Activated CD4-positive, alpha-beta T cell treated with anti-CD3 and anti-CD28 coated beads, Interleukin-2, amount 50 U/mL, for 16 hours (primary cell): ENCODE measurements at regions not wholly inside any gene's neighbourhood (a gene's known extent, or its start where the extent isn't known, plus 50 kb on each side); places are given as distances from the start of the nearest gene placed in this dataset.
"Not testable (repeated sequence)": the region's sequence is repeated elsewhere in the genome, so short reads cannot be mapped to it uniquely, and the experiment has no call there.

Source experiments
- DNase-seq: peaks from one replicate; pipeline ENCODE4 v3.0.0-alpha.2; 2020

DNA sequence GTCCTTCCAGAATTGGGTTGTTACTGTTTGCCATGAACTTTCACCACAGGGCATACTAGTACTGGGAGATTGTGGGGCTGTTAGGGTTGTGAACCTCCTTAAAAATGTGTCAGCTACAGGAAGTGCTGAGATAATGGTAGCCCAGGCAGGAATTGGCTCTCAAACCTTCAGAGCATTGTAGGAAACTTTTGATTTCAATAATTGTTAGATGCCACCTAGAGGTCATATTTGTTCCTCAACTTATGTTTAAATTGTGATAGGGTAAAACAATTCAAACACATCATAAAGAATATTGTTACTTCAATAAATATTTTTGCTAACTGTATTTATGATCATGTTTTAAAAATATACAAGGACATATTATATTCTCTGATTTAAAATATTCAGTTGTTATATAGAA lies 594.6 kb downstream of the ADCYAP1 start:
- DNase-seq, result no peak

DNA sequence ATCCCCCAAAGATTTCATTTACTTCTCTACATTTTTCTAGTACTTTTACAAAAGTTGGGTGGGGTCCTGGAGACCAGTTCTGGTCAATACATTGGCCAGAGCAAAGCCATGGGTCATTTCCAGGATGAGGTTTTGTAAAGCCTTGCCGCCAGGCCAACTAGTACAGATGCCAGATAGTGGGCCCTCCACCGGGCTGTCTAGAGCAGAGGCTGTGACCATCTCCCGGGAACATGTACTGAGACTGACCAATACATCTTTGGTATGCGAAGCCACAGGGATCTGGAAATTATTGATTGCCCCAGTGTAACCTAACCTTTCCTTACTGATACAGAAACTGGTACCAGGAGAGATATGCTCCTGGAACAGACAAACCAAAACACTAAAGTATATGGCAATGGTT lies 599.2 kb downstream of the ADCYAP1 start:
- DNase-seq, result no peak

DNA sequence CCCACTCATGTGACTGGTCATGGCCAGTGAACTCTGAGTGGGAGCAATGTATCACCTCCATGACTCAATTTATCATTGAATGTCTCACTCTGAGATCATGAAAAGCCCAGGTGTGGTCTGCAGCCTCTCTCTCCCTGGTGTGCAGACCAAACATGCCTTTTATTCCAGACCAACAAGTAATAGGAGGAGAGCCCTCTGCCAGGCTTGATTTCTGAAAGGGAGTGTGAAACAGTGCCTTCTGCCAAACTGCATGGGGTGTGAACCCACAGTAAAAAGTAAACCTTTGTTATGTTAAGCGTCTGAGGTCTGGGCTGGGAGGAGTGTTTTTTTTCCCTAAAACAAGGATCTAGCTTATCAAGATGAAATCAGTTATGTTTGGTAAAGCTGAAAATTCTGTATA lies 601.2 kb downstream of the ADCYAP1 start:
- no peak for DNase-seq

DNA sequence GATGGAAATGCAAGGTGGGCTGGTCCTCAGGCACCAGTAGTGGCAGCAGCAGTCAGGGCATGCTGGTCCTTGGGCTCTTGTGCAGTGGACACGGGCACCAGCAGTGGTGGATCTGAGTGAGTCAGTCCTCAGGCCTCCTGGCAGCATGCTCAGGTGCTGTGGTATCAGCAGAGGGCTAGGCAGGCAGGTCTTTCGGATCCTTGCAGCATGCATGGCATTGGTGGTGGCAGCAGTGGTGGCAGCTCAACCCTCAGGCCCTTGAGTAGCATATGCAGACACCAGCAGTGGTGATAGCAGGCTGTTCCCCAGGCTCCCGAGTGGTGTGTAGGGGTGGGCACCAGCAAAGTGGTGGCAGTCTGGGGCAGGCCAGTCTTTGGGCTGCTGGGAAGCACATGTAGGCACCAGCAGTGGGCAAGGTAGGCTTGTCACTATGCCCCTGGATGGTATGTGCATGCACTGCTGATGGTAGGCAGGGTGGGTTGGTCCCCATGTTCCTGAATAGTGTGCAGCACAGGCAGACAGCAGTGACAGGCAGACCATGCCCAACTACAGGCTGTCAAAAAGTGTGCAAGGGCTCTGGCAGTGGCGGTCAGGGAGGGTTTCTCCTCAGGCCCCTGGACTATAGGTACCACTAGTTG lies 606.0 kb downstream of the ADCYAP1 start:
- DNase-seq, result no peak

DNA sequence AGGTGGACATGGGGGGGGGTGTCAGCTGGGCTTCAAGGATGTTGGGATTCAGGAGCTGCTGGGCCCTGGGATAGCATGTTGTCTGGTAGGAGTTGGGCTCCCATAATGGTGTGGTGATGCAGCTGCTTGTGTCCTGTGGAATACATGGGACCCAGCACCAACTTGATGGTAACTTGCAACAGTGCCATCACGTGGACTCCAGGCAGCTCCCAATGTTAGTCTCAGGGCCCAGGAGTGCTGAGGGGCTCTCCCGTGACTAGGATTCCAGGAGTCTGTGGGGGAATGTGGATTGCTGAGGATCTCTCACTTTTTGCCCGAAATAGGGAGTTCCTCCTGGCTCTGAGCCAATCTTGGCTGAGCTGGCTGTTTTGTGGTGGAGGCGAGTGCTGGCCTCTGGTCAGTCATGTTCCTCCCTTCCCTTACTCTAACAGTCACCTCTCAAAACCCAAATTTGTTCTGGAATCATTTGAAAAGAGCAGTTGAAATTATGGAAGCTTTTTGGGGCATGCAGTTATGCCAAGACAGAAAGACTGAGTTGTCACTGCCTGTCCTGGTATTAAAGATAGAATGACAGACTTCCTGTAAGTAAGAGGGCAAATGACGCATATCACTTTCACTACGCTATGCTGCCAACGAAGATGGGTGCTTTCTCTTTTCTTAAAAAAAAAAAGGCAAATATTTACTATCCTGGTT lies 607.1 kb downstream of the ADCYAP1 start:
- no peak for DNase-seq

DNA sequence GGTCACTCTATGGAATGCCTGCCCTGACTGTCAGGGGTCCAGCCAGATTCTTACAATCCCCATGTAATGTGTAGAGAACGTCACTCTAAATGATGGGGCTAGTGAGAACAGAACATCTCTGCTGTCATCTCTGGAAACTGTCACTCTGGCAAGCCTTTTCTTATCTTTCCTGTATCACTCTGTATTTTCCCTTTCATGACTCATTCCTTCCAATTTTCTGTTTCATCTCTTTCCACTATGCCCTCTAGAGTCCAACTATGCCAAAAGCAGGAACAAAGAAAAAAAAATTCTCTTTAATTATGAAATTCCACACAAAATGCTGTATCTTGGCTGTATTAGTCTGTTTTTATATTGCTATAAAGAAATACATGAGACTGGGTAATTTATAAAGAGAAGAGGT lies 608.8 kb downstream of the ADCYAP1 start:
- peak; percentile 26 for DNase-seq

DNA sequence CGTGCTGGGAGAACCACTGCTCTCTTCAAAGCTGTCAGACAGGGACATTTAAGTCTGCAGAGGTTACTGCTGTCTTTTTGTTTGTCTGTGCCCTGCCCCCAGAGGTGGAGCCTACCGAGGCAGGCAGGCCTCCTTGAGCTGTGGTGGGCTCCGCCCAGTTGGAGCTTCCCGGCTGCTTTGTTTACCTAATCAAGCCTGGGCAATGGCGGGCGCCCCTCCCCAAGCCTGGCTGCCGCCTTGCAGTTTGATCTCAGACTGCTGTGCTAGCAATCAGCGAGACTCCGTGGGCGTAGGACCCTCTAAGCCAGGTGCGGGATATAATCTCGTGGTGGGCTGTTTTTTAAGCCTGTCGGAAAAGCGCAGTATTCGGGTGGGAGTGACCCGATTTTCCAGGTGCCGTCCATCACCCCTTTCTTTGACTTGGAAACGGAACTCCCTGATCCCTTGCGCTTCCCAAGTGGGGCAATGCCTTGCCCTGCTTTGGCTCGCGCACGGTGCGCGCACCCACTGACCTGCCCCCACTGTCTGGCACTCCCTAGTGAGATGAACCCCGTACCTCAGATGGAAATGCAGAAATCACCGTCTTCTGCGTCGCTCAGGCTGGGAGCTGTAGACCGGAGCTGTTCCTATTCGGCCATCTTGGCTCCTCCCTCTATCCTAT lies 617.0 kb downstream of the ADCYAP1 start:
- not testable (repeated sequence) for DNase-seq

DNA sequence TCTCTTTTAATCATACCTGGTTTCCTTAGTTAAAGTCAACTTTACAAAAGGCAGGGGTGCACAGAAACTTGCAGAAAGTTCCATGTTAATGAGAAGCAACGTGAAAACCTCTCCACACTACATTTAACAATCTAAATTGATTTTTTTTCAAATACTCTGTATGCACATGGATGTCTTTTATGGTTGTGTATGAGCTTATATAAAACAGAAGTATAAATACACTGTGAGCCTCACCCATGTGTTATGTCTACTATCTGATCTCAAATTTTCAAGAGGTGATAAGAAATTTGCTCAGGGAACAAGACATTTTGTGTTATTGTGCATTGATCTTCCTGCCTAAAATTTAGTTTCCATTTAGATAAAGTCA lies 617.6 kb downstream of the ADCYAP1 start:
- DNase-seq, result no peak

DNA sequence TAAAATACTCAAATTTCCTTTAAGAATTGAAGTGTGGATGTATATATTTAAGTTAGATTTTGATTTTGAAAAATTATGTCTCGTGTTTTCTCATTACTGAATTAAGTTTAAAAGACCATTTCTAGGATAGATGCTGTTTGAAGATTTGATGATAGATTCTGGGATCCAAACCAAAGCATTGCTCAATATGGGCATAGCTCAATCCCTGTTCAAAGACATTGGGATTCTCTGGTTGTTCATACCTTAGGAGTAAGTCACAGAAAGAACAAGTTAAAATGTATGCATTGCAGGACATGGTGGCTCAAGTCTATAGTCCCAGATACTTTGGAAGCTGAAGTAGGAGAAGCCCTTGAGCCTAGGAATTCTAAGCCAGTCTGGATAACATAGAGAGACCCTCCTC lies 622.3 kb downstream of the ADCYAP1 start:
- DNase-seq, result no peak

DNA sequence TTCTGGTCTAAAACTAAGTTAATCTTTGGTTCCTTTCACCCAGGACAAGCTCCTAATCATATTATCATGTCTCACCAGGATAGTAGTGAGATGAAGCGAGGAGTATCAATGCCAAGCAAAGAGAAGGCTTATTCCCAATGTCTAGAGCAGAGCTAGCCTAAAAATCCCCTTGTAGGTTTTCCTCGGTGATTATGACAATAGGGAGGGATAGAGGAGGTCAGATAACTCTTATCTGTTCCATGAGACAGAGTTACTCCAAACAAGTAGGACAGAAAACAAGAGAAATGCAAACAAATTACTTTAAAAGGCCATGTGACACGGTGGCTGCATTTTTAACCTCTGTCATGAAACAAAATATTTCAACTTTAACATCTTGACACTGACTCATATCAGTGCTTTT lies 623.1 kb downstream of the ADCYAP1 start:
- DNase-seq, result no peak

DNA sequence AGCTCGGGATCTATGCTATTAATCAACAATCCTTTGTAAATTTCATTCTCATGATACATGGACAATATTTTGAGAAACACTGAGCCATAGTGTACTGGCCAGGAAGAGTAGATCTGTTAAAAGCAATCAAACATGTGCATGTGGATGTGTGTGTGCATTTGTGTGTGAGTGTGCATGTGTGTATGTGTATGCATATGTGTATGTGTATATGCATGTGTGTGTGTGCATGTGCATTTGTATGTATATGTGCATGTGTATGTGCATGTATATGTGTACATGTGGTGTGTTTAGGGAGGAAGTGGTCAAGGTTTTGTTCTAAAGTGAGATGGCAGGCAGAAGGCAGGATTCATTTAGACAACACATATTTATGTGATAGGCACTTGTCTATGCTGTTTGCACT lies 623.8 kb downstream of the ADCYAP1 start:
- no peak for DNase-seq

DNA sequence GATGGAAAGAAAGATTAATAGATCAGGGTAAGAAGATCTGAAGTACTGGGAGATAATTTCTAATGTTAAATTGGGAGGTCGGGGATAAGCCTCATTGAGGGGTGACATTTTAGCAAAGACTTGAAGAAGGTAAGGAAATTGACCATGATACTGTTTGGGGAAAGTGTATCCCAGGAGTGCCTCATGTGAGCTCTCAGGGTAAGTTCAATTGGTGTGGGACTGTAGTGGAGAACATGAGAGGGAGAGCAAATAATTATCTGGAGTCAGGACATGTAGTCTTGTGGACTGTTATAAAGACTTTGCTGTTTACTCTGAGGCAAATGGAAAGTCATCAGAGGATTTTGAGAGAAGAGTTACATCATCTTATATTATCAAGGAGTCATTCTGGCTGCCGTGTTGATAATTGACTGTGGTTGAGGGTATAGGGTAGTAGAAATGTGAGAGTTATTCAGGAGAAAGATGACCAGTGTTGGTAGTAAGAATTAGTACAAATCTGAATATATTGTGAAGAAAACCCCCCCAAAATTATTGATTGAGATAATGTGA lies 624.4 kb downstream of the ADCYAP1 start:
- DNase-seq, result no peak

DNA sequence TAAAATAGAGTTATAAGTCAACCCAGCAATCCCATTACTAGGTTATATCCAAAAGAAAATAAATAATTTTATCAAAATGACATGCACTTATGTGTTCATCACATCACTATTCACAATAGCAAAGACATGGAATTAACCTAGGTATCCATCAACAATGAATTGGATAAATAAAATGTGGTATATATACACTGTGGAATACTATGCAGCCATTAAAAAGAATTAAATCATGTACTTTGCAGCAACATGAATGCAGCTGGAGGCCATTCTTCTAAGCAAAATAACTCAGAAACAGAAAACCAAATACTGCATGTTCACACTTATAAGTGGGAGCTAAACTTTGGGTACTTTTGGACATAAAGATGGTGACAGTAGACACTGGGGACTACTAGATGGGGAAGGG lies 626.0 kb downstream of the ADCYAP1 start:
- DNase-seq, result no peak

DNA sequence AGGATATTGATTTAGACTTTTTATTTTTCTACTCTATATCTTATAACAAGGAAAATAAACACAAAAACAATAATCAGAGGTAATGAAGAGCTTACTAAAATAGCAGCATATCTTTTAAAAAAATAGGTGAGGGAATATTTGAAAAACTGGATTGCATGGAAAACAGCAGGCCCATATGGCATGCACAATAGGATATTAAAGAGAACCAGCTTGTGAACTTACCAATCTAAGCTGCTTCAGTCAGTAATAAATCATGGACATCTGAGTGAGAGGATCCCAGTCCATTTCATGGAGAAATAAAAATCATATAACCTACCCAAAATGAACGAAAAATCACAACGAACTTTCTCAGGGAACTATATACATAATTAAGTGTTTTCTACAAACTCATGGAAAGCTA lies 634.6 kb downstream of the ADCYAP1 start:
- no peak for DNase-seq

DNA sequence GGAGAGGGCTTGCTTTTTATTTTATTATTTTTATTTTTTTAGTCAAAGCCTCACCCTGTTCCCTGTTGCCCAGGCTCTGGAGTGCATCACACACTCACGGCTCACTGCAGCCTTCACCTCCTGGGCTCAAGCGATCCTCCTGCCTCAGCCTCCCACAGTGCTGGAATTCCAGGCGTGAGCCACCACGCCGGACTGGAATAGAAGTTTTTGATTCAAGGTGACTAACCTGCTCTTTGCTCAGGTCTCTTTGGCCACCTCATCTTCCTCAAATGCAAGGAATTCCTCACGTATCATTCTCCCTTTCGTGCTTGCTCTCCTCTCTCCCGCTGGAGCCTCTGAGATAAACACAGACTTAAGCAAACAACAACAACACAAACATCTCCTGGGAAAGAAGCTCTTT lies 636.8 kb downstream of the ADCYAP1 start:
- DNase-seq, result no peak

DNA sequence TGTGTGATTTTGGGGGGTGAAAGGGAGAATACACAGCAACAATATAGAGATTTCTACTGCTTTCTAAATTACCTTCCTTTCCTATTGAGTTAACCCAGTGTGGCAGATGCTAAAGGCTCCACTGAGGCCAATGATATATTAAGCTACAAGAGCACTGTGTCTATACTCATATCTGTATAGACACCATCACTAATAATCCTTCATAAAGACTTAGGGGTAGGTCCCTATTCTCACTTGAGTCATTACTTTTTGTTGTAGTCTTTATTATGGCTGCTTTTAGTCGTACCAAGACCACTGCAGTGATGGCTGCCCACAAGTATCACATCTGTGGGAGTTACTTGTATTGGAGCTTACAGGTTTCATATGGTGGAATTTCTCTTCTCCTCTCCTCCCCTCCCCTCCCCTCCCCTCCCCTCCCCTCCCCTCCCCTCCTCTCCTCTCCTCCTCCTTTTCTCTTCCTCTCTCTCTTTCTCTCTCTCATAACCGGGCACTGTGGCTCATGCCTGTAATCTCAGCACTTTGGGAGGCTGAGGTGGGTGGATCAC lies 637.6 kb downstream of the ADCYAP1 start:
- no peak for DNase-seq

DNA sequence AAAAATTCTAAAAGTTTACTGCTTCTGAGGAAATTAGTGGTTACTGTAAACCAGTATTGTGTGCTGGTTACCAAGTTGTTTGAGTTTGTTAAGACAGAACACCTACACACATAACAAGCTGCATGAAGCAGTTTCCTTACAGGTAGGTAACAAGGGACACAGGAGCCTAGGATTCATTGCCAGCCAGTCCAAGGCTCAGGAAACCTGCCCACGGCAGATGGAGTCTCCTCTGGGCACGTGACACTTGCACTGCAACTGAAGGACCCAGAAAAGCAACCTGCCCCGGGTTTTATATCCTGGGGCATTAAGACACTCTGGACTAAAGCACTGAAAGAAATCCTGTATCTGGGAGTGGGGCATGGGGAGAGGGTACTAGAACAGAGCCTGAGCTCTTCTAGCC lies 639.3 kb downstream of the ADCYAP1 start:
- DNase-seq, result no peak

DNA sequence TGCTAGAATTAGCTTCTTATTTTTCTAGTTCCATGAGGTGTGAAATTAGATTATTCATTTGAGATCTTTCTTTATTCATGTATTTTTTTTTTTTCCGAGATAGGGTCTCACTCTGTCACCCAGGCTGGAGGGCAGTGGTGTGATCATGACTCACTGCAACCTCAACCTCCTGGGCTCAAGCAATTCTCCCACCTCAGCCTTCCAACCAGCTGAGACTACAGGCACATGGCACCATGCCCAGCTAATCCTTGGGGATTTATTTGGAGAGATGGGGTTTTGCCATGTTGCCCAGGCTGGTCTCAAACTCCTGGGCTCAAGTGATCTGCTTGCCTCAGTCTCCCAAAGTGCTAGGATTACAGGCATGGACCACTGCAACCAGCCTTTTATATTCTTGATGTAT lies 653.0 kb downstream of the ADCYAP1 start:
- not testable (repeated sequence) for DNase-seq

DNA sequence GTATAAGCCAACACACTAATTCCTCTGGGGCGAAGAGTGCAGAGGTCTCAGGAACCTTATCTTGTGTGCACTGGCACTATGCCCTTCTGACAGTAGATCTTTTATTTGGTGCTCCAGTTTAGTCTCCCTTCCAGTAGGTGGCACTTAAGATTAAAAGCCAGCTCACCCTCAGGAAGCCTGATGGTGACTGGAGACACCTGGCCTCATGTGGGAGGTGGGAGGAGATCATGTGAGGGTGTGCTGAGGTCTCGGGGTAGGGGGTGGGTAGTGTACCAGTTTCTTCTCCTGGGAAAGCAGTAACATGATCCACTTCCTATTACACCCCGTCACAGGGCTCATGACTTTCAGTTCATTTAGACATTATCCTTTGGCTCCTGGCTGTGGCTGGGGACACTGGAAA lies 654.9 kb downstream of the ADCYAP1 start:
- DNase-seq, result no peak

DNA sequence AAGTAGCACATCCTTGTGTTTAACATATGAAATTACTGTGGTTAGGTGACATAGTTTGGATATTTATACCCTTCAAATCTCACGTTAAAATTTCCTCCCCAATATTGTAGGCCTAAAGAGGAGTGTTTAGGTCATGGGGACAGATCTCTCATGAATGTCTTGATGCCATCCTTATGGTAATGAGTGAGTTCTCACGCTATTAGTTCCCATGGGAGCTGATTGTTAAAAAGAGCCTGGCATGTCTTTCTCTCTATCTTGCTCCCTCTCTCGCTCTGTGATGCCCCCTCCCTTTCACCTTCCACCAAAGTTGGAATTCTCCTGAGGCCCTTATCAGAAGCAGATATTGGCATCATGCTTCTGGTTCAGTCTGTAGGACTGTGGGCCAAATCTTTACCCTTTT lies 660.1 kb downstream of the ADCYAP1 start:
- DNase-seq, result no peak

DNA sequence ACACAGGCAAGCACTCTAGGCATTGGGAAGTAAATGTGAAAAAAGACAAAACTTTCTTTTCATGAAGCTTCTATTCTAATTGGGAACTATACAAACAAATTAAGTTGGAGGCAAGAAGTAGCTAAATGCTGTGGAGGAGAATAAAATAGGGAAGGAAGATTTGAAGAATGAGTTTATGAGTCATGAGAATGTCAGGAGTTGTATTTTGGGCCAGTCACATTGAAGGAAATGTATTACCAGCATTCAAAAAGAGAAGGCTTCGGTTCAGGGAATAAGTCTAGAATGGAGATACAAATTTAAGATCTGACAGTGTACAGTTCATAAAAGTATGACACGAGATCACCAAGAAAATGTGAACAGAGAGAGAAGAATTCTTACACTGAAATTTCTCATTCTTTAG lies 666.5 kb downstream of the ADCYAP1 start:
- no peak for DNase-seq

DNA sequence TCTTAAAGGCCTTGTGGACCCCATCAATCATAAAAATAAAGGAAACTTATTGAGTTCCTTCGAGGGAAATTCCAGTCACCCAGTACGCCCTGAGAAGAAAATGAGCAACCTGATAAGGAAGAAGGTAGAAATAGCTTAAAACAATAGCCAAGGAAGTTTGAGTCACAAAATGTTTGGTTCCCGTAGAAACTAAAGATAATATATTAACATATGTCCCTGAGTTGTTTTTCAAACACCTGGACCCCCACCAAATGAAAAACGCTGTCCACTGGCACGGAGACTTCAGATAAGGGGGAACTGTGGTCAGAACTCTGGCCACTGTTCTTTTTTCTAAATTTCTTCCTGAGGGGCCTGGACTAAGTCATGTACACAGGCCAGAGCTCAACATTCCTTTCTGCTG lies 669.1 kb downstream of the ADCYAP1 start:
- no peak for DNase-seq

DNA sequence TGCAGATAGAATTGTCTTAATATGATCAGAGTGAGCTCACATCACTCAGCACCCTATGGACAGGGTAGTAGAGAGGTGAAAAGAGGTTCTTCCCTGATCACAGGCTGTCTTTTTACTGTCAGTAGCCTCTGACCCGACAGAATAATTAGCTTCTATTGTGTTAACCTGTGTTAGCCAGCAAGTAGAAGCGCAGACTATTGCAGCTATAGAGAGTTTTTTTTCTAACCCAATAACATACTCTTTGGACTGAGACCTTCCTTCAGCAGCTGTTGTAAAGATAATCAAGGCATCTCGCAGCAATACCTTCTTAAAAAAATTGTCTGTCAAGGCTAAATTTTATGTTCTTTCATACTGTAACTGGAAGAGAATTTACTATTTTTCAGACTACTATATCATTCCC lies 670.4 kb downstream of the ADCYAP1 start:
- DNase-seq, result no peak

DNA sequence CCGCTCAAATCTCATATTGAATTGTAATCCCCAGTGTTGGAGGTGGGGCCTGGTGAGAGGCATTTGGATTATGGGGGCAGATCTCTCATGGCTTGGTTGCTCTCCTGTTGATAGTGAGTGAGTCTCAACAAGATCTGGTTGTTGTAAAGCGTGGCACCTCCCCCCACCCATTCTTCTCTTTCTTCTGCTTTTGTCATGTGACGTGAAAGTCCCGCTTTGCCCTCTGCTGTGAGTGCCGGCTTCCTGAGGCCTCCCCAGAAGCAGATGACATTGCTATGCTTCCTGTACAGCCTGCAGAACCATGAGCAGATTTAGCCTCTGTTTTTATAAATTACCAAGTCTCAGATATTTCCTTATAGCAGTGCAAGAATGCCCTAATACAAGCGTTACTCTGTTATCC lies 673.8 kb downstream of the ADCYAP1 start:
- no peak for DNase-seq
